ENCODE measurements at regions not wholly inside any gene's neighbourhood (a gene's known extent, or its start where the extent isn't known, plus 50 kb on each side); places are given as distances from the start of the nearest gene placed in this dataset.

DNA sequence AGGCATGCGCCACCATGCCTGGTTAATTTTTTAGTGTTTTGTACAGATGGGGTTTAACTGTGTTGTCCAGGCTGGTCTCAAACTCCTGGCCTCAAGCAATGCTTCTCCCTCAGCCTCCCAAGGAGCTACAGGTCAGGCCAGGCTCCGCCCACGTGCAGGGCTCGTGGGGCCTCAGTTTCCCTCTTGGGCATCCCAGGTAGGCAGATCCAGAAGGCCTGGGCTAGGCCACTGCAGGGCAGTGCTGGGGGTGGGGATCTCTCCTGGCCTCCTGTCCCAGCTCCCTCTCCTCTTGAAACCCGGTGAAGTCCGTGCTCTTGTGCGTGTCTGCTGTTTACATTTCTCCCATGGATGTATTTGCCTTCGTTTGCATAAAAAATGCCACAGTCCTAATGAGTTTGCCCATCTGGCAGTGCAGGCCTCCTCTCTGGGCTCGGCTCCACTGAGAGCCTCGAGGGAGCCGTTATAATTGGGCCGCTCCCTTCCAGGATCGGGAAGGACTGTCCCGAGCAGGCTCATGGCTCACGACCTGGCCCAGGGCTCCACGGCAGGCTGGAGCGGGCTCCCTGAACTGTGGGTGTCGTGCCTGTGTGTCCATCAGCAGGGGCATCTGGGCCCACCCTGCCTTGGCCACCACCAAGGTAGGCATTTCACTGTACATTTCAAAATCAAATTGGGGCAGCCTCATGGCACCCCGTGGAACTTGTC, 52.6 kb upstream of the RUFY1 start:
- no peak for TF ChIP-seq POU6F1 (CRISPR knock-in tag; IDR thresholded peaks at IDR 0.05; ENCODE audit: borderline replicate concordance, low read depth)
- TF ChIP-seq, protein P1, sequence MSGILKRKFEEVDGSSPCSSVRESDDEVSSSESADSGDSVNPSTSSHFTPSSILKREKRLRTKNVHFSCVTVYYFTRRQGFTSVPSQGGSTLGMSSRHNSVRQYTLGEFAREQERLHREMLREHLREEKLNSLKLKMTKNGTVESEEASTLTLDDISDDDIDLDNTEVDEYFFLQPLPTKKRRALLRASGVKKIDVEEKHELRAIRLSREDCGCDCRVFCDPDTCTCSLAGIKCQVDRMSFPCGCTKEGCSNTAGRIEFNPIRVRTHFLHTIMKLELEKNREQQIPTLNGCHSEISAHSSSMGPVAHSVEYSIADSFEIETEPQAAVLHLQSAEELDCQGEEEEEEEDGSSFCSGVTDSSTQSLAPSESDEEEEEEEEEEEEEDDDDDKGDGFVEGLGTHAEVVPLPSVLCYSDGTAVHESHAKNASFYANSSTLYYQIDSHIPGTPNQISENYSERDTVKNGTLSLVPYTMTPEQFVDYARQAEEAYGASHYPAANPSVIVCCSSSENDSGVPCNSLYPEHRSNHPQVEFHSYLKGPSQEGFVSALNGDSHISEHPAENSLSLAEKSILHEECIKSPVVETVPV (CRISPR knock-in tag; IDR thresholded peaks at IDR 0.05) = no peak

Measured in SK-N-SH treated with all-trans-retinoic acid at 6 μM for 48 hours (cell line).